Activated CD4-positive, alpha-beta T cell treated with anti-CD3 and anti-CD28 coated beads, Interleukin-2, Interleukin-4, amounts not matched to agents 100 ng/mL and 50 ng/mL, durations not matched to agents 16 hours and 8 hours (primary cell): ENCODE measurements at regions not wholly inside any gene's neighbourhood (a gene's known extent, or its start where the extent isn't known, plus 50 kb on each side); places are given as distances from the start of the nearest gene placed in this dataset.

Experiments used
- DNase-seq: peaks from one replicate; pipeline ENCODE4 v3.0.0-alpha.2; 2020; ENCODE audit warnings: low spot score

GRCh38 chr11:70675697-70676374 is 277.5 kb downstream of the CTTN start:
- DNase-seq: no peak

DNA sequence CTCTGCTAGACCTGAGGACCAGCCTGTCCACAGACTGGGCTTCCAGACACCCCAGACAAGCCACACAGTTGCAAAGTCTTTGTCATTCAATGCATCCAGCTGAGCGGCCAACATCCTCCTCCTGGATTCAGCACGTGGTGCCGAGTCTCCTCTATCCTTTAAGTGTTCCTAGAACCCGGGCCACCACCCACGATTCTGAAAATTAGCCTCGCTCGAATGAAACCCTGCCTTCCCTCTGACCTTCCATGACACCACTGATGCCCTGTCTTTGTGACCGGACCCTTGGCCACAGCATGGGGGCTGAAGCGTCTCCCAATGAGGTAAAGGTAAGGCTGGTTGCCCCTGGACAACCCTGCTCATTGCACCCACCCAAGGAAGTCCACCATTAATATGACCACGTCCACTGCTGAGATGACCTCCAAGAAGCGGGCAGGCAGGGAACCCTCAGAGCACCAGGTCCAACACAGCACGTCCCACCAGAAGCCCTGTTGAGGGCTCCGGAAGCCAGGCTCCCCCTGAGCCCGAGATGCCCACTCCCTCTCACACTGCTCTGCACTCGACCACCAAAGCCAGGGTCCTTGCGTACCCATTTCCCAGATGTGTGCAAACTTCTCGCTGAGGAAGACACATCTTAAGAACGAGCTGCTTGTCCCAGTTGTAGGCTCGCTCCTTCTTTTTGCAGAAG is 279.0 kb downstream of the CTTN start:
- DNase-seq: no peak

GRCh38 chr11:70678931-70679900 is 280.9 kb downstream of the CTTN start:
- no peak for DNase-seq

DNA sequence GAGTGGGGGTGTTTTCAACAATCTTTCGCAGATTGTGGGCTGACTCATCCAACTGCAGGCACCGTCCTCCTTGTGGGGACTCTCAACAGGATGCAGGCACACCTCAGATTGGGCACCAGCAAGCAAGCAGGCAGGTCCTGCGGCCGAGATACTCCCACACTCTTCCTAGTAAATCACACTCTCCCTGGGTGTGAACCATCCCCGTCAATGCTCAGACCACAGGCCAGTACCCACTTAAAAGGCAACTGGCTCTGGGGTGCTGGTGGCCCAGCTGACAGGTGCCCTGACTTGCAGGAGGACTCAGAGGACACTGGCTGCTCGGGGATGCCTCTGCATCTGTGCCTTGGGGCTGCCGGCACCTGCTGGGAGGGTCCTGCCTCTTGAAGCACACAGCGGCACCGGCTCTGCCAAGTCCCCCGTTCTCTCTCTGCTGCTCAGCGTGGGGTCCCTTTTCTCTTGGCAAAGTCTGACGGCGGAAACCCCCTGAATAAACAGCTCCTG is 282.5 kb downstream of the CTTN start:
- peak; percentile 18 for DNase-seq

DNA sequence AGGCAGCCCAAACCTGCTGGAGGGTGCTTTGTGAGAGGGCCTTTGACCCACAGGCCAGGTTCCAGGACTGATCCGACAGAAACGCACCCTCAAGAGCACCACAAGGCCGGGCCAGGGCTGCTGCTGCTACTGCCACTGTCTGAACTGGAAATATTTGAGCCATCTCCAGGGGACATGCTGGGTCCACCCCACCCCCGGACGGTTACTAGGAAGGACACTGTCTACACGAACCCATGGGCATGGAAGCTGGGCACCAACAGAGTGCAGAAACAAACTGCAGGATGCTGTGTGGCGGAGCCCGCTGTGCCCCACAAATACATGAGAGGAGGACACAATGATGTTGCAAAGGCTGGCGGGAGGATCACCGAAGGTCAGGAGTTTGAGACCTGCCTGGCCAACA is 283.7 kb downstream of the CTTN start:
- DNase-seq: no peak

DNA sequence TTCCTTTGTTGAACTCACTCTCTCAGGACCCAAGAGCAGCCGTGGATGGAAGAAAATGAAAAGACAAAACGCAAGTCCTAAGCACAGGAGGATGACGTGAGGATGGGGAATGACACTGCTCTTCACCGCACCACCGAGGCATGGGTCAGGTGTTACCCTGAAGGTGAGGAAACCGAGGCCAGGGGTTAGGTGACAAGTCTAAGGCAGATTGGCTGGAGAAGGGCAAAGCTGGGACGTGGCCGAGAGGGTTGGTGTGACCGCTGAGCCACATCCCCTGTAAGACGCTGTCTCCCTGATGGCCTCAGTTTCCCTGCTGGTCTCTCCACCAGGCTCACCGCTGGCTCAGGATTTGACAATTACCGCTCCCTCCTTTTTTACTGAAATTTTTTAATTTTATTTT is 284.4 kb downstream of the CTTN start:
- DNase-seq: no peak

DNA sequence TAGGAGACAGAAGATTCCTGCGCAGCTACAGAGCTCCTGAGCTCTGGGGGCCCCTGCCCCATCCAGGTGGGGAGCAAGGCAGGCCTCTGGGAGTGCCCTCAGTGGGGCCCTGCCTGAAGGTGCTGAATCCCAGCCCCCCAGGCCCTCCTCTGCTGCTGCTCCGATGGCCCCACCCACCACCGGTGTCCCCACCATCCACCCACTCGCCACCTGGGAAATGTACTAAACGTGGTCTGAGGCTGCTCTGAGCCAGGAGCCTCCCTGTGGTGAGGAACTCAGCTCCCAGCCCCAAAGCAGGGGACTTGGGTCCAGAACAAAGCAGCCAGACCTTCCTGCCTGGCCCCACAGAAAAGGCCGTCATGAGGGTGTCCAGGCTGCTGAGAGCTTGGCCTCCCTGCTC is 289.4 kb downstream of the CTTN start:
- no peak for DNase-seq

- no peak for DNase-seq
These were observed 289.8 kb downstream of the CTTN start for GRCh38 chr11:70688142-70688541.

- no peak for DNase-seq
These were observed 291.4 kb downstream of the CTTN start for GRCh38 chr11:70689764-70690163.

- DNase-seq: no peak
These were observed 293.8 kb downstream of the CTTN start for GRCh38 chr11:70692131-70692530.

DNA sequence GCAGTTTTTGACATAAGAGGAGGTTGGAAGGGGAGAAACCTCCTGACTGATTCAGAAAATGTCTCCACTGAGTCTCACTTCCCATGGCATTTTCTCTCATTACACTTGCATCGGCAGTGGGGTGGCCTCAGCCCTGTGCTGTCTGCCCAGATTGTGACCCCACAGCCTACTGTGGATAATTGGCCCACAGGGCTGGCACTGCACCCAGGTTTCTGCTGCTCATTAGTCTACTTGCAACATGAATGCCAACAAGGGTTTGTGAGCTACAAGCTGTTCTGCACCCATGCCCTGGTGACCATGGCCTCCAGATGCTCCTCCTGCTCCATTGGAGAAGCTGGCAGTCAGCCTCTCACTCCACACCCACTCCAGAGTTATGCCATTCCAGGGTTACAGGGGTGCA is 296.0 kb downstream of the CTTN start:
- DNase-seq: no peak

DNA sequence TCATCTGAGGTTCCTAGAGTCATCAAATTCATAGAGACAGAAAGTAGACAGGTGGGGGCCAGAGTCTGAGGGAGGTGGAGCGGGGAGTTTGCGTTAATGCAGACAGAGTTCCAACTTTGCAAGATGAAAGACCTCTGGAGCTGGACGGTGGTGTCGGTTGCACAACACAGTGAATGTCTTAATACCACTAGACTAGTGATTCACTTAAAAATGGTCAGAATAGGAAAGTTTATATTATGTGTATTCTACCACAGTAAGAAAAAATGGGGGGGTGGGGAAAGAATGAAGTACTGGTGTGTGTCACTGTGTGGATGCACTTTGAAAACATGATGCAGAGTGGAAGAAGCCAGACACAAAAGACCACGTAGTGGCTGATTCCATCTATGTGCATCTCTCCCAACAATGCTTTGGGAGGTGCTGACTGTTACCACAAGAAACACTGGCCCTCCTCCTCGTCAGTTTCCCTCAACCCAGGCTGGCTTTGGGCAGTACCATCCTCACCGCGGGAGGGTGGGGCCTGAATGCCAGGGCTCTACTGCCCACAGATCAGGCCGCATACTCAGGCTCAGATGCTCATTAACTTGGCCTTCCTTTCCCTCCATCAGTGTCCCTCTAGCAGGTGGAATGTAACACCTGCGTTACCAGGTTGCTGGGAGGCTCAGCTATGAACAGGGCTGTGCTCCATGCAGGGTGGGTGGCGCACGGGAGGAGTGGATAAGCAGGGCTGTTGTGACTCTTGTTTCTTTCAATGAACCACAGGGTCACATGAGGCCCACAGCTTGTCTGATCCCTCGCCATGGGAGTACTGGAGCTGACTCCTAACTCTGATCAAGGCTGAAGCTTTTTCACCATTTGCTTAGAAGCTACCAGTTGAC is 297.0 kb downstream of the CTTN start:
- no peak for DNase-seq

DNA sequence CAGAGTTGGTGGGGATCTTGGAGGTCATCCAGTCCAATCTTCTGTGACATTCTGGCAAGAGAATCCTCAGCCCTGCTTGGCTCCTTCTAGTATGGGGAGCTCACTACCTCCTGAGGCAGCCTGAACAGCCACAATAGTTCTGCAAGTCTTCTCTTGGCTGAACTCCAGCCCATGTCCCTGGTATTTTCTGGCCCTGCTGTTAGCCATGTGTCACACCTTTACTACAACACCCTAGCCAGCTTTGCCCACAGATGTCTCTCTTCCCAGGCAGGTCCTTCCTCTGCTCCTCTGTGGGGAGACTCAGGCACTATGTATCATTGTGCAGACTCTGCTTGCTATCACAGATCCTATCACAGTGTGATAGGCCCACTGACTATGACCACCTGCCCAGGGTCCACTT is 297.7 kb downstream of the CTTN start:
- no peak for DNase-seq

DNA sequence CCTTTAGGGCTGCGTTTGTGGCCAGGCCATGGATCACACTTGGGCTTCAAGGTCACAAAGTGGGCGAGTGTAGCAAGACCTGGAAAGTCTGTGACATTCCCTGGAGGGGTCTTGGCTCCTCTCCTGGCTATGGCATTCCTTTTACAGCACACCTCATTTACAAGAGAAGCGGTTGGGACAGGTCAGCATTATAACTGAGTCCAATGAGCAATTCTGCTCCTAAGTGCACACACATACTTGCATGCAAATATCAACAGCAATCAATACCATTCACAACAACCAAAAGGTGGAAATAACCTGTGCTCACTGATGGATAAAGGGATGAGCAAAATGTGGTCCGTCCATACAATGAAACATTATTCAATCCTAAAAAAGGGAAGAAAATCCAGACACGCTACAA is 298.2 kb downstream of the CTTN start:
- no peak for DNase-seq

GRCh38 chr11:70697701-70698100 is 299.4 kb downstream of the CTTN start:
- no peak for DNase-seq

GRCh38 chr11:70698871-70699270 is 300.5 kb downstream of the CTTN start:
- DNase-seq: no peak

DNA sequence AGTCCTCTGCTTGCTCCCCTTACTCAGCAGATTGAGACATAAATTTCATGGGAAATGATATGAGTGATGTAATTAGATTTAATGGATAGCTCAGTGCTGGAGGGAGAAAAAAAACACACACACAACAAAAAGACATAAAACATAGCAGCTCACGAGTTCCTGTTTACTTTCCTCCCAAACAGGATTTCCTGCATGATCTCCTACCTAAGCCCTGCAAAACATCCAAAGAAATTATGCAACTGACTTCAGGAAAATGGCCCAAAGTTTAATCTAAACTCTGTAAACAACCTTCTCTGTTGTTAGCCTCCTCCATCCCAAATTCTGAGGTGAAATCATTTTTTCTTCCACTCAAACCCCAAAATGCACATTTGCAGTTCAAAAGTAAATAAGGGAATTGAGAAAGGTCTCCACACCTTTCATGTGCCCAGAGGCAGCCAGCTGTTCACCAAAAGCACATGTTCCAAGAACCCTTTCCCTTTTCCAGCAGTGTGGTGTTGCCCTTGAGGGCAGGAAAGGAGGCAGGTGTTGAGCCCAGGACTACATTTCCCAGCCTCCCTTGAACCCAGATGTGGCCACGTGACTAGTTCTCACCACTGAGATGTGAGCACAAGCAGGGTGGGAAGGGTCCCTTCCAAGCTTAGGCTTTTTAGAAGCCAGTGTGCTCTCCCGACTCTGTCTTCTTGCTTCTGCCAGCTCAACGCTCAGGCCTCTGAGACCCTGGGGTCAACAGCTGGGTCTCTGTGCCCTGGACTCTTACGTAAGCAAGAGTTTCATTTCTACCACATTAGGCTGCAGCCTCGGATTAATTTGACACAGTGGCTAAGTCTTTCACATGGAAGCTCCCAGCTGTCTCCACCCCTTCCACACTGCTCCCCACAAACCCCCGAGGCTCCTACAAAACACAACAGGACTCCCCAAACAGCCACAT is 301.2 kb downstream of the CTTN start:
- DNase-seq: no peak

- DNase-seq: no peak
These were observed 302.1 kb downstream of the CTTN start for GRCh38 chr11:70700453-70700852.

GRCh38 chr11:70700871-70701270 is 302.5 kb downstream of the CTTN start:
- no peak for DNase-seq

- DNase-seq: no peak
These were observed 303.8 kb downstream of the CTTN start for GRCh38 chr11:70702040-70702648.
